Ishikawa (cell line): ENCODE measurements at regions not wholly inside any gene's neighbourhood (a gene's known extent, or its start where the extent isn't known, plus 50 kb on each side); places are given as distances from the start of the nearest gene placed in this dataset.

ENCODE experiments used
- REST ChIP-seq: IDR thresholded peaks from 2 replicates; pipeline ENCODE4 v1.6.1; 2012; ENCODE audit warnings: low read depth, mild to moderate bottlenecking
- TF ChIP-seq, protein P1 (sequence below): IDR thresholded peaks from 2 replicates; pipeline ENCODE4 v1.6.1; 2012

DNA sequence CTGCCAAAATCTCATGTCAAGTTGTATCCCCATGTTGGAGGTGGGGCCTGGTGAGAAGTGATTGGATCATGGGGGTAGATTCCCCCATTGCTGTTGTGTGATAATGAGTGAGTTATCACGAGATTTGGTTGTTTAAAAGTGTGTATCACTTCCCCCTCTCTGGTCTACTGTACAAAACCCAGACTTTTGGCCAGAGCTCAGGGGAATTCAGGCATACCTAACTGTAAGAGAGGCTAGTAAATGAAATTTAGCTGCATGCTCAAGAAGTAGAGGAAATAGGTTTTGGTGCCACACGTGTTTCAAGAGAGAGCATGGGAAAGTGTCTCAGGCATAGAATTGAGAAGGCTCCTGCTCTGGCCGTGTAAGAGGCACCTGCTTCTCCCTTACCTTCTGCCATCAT is 190.5 kb upstream of the GALNTL6 start:
- no peak for TF ChIP-seq REST
- TF ChIP-seq, protein P1, sequence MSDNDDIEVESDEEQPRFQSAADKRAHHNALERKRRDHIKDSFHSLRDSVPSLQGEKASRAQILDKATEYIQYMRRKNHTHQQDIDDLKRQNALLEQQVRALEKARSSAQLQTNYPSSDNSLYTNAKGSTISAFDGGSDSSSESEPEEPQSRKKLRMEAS: no peak
